SKM-1 (cell line): ENCODE measurements at regions not wholly inside any gene's neighbourhood (a gene's known extent, or its start where the extent isn't known, plus 50 kb on each side); places are given as distances from the start of the nearest gene placed in this dataset.
"Not testable (repeated sequence)": the region's sequence is repeated elsewhere in the genome, so short reads cannot be mapped to it uniquely, and the experiment has no call there.

ENCODE experiments used
- DNase-seq: peaks from one replicate; lab custom pipeline; 2025; ENCODE audit not compliant: unreplicated experiment; lab: John Stamatoyannopoulos, UW

DNA sequence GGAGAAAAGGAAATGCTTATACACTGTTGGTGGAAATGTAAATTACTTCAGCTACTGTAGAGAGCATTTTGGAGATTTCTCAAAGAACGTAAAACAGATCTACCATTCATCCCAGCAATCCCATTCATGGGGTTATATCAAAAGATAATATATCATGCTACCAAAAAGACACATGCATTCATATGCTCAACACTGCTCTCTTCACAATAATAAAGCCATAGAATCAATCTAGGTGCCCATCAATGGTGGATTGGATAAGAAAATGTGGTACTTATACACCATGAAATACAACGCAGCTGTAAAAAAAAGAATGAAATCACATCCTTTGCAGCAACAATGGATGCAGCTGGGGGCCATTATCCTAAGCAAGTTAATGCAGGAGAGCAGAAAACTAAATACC is 1487.7 kb upstream of the SEL1L start:
- DNase-seq: no peak

DNA sequence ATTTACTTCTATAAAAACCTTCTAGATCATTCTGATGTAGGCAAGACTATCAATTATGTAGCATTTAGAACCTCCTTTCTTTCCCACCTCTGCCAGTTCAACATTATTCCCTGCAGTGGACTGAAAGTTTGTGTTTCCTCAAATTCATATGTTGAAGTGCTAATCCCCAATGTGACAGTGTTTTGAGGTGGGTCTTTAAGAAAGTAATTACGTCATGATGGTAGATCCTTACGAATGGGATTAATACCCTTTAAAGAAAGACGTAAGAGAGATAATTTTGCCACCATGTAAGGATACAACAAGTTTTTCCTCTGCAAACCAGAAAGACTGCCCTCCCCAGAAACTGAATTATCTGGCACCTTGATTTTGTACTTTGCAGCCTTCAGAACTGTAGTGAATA is 1489.7 kb upstream of the SEL1L start:
- DNase-seq: no peak

DNA sequence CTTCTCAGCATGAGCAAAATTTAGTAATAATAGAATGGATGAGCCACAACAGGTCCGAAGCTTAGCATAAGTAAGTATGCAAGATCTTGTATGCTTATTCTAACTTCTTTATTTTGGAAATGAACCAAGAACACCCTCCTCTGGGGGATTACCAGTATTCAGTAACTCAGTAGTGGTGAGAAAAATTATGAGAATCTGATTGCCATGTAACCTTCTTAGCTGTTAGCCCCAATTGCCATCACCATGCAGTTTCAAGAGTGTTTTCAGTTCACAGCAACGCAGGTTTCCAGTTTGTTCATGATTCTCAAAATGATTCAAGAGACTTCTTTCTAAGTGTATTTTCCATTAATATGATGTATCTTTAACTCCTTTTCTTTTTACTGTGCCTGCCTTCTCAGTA is 1507.6 kb upstream of the SEL1L start:
- DNase-seq: no peak

DNA sequence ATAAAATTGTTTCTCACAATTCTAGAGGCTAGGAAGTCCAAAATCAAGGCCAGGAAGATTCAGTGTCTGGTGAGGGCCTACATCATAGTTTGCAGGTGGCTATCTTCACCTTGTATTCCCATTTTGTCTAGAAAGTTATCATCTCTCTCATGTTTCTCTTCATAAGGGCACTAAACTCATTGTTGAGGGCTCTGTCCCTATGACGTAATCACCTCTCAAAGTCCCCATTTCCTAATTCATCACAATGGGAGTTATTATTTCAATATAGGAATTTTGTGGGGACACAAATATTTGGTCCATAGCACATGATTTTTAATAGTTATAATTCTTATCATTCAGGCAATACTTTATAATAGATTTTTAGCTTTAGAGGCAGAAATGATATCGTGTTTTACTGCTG is 1509.2 kb upstream of the SEL1L start:
- DNase-seq: no peak

DNA sequence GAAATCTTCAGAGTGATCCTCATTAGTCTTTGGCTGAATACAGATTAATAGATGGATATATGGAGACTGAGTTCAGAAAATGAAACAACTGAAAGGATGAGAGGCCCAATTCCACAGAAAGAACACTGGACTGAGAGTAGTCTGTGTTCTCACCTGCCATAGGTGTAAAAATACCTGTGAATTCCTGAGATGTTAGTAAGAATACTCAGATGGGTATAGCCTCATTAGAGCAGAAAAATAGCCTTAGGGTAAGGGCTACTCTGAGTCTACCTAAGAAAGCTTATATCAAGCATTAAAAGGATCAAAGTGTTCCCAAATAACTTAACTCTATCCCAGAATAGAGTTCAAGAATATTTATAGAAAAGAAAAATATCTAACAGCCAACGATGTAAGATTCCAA is 1510.3 kb upstream of the SEL1L start:
- DNase-seq: no peak

DNA sequence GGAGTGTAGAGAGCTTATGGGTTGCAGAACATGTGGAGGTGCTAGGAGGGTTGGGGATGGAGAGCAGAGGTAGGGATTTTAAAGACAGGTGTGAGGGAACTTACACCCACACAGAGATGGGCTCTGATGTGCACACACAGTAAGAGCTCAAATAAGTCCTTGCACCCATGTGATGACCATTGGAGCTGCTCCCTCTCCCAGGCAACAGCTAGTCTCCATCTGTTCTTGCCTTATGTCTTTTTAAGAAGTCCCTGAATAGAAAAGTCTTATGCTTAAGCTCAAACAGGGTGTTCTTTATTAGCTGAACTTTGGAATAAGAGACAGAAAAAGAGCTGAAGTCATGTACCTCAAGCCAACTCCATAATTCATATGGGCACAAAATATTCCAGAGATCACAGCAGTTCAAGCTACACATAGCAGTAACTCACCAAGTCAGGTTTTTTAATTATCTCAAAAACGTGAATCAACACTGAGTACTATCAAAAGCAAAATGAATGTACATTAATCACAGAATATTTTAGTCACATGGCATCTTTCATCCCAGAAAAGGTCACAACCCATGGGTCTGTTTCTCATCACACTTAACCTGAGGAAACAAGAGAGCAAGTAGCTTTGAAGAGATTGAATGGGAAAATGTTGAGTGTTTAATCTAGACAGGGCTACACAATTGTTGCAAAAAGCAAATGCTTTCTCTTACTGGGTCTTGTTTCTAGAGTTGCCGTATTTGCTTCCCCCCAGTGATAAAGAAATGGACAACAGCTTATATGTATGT is 1513.6 kb upstream of the SEL1L start:
- no peak for DNase-seq

DNA sequence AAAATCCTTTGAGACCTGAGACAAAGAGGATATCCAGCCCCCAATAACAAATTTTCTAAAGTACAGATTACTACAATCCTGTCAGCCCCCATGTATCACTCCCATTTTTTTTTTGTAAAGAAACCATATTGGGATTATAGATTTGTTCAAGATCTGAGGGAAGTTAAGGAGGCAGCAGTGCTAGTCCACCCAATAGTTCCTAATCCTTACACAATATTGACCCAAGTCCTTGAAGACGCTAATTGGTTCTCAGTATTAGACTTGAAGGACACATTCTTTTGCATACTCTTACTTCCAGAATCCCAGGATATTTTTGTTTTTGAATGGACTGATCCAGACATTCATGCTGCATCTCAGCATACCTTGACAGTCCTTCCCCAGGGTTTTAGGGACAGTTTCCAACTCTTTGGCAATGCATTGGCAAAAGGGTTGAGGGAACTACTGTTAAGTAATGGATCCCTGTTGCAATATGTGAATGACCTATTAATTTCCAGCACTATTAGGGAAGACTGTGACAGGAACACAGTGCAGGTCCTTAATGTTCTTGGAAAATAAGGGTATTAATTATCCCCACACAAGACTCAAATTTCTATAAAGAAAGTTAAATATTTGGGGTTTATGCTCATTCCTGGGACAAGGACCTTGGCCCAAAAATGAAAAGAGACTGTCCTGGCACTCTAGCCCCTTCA is 1519.5 kb upstream of the SEL1L start:
- DNase-seq: no peak

DNA sequence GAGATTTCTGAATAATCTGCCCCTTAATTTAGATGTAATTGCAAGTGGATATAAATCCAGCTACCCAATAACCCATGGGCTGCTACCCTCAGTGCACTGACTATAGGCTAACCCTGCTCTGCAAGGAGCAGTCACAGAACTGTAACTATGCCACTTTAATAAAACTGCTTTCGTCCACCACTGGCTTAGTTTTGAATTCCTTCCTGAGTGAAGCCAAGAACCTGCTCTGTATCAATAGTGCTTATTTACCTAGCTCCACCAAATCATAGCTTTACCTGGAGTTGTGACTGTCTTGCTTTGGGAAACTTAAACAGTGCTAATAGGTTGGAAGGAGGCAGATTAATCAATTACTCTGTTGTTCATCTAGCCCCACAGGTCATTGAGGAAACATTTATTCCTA is 1524.4 kb upstream of the SEL1L start:
- DNase-seq: no peak

DNA sequence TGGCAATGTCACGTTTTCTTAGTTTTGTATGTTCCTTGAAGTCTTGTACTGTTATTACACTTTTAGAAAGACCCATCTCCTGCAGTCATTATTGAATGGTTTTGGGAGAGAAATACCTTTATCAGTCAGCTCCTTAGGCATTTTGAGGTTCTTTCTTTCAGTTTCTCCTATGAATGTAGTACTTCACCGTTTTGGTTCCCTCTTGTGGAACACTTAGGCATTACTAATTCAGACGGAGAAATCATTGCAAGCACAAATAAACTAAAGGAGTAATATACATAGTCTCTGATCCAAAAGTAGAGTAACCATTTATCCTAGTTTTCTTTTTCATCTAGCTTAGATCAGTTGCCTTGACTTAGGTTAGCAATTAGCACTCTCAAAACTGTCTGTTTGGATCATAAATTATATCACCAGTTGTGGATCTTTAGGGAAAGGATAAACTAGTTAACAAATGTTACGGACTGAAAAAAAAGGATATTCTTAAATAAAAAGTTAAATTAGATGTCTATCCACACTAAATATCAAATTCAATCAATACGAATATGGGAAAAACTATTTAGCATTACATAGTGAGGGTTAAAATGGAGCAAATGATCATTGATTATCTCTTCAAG is 1538.3 kb upstream of the SEL1L start:
- no peak for DNase-seq

DNA sequence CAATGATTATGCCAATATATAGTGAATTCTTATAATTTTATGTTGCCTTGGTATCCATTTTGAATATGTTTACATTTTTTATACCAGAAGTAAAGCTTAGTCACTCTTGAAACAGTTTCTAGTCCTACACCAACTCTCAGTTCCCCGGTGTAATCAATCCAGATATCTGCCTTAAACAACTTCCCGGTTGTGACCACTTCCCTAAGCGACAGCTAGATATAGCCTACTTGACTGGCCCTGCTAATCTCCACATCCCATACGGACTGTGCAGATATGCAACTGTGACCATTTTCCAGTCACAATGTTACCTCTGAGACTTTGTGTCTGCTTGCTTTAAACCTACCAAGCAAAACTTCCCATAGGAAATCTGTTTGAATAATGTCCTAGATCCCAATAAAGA is 1551.5 kb upstream of the SEL1L start:
- DNase-seq: no peak

DNA sequence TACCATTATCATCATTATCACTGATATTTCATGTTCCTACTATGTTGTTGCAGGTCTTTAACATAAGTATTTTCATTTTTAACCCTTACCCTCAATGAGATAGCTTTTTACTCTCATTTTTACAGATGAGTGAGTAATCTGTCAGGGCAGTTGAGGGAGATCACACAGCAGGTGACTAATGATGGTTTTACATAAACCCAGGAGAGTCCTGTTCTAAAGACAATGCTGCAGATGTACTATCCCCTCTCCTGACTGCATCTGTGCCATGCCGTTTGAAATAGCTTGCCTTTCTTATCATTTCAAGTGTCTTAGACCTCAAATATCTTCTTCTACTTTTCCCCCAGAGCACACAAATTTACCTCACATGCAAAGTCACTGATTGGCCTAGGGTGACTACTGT is 1552.1 kb upstream of the SEL1L start:
- no peak for DNase-seq

DNA sequence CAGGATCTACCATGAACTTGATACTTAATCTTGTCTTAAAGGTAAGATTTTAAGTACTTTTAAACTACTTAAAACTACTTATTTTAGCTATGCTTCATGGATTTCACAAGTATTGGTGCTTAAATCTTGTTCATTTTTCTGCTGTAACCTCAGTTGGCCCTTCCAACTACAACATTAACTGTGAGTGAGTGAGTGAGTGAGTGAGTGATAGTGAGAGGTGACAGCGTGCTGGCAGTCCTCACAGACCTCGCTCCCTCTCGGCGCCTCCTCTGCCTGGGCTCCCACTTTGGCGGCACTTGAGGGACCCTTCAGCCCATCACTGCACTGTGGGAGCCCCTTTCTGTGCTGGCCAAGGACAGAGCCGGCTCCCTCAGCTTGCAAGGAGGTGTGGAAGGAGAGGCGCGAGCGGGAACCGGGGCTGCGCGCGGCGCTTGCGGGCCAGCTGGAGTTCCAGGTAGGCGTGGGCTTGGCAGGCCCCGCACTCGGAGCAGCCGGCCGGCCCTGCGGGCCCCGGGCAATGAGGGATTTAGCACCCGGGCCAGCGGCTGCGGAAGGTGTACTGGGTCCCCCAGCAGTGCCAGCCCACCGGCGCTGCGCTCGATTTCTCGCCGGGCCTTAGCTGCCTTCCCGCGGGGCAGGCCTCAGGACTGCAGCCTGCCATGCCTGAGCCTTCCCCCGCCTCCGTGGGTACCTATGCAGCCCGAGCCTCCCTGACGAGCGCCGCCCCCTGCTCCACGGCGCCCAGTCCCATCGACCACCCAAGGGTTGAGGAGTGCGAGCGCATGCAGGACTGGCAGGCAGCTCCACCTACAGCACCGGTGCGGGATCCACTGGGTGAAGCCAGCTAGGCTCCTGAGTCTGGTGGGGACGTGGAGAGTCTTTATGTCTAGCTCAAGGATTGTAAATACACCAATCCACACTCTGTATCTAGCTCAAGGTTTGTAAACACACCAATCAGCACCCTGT is 1558.6 kb upstream of the SEL1L start:
- not testable (repeated sequence) for DNase-seq

DNA sequence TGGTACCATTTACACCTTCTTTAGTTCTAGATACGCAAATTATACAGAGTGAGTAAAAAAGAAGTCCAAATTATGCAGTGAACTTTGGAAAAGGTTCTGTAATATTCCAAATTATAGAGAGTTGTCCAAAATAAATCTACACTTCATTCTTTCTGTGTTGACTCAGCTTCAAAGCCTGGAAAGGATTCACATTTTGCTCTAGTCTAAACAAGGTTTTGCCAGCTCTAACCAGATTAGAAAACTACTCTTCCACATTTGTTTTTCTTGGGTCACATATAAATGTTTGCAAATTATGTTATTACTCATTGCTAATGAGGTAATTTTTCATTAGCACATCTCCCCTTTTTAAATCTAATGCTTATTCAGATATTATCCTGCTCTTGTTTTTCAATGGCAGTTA is 1562.4 kb upstream of the SEL1L start:
- DNase-seq: no peak

DNA sequence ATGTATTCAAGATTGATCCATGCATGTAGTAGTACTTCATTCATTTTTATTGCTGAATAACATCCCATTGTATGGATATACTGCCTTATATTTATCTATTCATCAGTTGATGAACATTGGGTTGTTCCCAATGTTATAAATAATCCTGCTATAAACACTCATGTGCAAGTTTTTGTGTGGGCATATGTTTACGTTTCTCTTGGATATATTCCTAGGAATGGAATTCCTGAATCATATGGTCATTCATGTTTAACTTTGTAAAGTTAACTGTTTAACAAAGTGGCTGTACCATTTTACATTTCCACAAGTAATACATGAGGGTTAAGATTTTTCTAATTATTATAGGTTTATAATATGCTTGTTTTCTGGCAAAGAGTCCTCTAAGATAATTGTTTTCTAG is 1568.2 kb upstream of the SEL1L start:
- DNase-seq: no peak

DNA sequence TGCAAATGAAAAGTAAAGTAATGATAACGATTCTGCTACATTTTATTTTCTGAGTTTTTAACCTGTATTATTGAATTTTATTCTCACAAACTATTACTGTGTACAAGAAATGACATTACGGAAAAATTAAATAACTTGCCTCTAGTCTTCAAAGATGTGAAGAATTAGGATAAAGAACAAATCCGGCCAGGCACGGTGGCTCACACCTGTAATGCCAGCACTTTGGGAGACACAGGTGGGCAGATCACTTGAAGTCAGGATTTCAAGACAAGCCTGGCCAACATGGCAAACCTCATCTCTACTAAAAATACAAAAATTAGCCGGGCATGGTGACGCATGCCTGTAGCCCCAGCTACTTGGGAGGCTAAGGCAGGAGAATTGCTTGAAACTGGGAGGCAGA is 1584.4 kb upstream of the SEL1L start:
- no peak for DNase-seq

DNA sequence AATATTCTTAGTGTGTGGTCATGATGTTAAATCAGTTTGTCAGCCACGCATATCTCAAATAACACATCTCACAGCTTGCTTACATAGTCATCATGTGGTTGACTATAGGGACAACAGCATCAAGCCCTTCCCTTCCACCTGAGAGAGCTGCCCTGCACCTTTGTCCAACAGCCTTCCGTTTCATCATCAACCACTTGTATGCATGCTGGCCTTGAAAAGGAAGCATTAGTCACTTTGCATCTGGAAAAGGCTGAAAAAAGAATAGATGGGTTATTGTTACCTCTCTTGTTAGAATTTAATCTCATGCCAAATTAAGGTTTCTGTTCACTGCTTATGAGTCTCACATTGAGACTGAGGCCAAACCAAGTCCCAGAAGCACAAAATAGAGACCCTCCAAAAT is 1586.5 kb upstream of the SEL1L start:
- DNase-seq: no peak

DNA sequence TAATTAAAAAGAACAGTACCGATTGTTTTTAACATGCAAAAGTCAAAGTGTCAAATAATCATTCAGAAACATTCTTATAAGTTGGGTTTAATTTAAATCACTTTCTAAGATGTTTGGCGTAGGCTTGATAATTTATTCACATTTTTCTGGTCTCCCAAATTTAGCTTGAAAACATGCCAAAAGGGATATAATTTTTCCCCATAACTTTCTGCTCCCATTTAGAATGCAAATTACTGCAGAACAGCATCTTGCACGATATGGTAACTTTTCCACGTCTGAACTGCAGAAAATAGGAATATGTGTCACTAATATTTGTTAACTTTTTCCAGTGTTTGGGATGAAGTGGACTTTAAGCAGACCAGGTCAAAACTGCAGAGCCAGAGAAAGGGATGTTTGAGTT is 1592.4 kb upstream of the SEL1L start:
- DNase-seq: no peak

DNA sequence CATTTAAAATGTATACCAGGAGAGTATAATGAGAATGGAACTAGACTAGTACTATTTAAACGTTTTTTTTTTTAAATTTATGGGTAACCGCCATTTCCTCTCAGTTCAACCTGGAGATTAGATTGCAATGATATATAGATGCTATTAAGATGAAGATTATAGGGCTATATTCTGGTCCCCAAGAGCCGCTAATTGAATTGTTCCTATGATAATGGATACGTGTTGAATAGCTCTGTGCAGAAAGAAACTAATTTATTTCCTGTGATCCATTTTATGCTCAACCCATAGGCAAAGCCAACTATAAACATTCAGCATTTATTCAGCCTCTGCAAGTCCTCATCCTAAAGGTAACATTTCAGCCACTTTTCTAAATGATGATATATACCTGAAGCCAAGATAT is 1595.1 kb upstream of the SEL1L start:
- DNase-seq: no peak

DNA sequence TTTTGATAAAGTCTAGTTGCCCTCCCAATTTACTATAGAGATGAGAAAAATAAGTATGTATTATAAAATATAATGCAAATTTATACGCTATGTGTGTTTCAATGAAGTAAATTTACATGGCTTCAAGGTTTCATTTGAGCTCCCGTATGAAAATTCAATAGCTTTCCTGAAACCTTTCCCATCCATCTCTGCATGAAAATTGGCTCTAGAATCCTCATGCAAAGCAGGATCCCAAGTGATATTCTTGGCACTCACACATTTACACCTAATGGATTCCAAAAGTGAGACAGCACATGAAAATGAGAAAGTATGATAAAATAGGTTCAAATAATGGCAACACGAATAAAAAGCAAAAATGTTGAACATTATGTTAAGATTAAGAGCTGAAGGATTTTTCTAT is 1595.8 kb upstream of the SEL1L start:
- no peak for DNase-seq

DNA sequence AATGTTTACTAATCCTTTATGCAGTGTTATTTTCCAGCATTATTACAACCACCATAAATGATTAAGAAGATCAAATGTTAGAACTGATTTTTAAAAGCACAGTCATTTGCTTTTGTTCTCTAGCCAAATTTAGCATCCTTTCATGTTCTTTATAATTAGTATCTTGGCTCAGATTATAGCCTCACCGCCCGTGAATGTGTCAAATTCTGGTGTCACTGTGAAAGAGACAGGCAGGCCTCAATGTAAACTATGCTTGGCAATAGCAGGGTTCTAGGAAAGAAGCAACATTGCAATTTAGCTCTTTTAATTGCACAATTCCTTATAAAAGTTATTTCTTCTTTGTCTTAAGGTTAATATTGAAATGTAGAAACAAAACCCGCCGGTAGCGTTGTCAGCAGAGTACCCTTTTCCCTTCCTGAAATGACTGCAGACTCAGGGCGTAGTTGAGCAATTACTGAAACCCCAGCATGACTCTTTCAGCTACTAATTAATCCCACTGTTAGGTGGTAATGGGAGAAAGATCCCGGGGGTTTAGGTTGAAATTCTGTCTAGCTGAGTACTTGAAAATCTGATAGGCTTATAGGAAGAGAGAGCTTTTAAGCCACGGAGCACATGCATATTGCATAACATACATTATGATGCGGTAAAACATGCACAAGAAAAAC is 1600.5 kb upstream of the SEL1L start:
- DNase-seq: no peak

DNA sequence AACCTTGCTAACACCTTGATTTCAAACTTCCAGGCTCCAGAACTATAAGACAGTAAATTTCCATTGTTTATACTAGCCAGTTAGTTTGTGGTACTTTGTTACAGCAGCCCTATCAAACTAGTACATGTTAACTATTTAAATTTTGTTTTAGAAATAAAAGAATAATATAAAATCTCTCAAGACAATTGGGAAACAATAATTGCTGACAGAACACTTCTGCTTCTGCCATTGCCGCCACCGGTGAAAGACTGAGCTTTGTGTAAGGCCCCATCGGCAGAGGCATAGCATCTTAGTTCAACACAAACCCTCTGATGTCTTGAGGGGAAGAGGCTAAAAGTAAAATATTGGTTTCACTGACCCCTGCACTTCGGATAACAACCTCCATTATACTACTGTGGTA is 1607.1 kb upstream of the SEL1L start:
- DNase-seq: no peak
